SKM-1 (cell line): ENCODE measurements at regions not wholly inside any gene's neighbourhood (a gene's known extent, or its start where the extent isn't known, plus 50 kb on each side); places are given as distances from the start of the nearest gene placed in this dataset.

Source experiments
- DNase-seq: peaks from one replicate; lab custom pipeline; 2025; ENCODE audit not compliant: unreplicated experiment; lab: John Stamatoyannopoulos, UW

DNA sequence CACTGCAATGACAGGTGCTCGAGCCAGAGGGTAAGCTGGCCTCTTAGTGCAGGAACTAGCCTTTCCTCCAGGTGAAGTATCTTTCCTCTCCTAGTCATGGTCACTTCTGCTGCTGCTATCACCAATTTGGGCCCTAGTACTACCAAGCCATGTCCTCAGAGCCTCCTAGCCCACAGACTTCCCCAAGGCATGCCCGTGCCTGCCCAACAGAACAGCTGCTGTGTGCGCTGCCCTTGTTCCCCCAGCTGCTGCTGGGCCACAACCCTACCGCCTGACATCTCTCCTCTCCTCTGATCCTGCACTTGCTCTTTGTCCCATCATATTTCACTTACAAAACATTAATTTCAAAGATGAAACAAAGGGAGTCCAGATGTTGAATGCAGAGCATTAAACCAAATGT lies 168.5 kb upstream of the FREM2 start:
- DNase-seq, result no peak

DNA sequence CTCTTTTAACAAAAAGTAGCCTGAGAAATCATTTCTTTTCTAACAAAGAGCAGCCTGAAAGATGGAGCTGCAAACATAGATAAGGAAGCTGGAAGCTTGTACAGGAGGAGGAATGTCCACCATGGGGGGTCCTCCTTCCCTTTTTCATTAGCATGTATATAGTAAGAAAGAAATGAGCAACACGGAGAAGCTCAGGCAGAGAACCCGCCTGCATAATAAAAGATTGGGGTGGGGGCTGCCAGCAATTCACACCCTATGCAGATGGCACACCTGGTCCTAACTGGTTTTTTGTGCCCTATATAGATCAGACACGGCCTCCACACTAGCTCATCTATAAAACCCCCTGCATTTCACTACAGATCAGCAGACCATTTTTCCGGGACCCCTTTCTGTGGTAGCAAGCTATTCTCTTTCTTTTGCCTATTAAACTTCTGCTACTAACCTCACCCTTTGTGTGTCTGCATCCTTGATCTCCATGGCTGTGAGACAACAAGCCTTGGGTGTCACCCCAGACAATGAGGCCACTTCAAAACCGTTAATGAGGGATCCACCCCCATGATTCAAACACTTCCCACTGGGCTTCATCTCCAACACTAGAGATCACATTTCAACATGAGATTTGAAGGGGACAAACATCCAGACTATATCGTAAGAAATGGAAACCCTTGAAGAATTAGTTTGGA lies 167.5 kb upstream of the FREM2 start:
- DNase-seq, result no peak

DNA sequence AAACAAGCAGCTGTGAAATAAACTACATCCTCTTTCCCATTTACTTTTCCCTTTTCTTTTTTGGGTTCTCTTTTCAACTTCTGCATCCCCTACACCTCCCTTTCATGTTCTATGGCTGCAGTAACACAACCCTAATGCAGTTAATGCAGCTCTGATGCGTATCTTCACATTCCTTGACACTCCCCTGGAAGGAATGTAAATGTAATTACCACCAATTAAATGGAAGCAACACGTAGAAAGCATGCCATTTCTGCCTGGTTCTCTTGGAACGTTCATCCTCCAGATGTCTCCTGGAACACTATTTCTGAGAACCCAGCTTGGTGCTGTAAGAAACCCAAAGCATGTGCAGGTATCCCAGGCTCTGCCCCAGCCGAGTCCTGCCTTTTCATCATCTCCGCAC lies 166.8 kb upstream of the FREM2 start:
- no peak for DNase-seq

DNA sequence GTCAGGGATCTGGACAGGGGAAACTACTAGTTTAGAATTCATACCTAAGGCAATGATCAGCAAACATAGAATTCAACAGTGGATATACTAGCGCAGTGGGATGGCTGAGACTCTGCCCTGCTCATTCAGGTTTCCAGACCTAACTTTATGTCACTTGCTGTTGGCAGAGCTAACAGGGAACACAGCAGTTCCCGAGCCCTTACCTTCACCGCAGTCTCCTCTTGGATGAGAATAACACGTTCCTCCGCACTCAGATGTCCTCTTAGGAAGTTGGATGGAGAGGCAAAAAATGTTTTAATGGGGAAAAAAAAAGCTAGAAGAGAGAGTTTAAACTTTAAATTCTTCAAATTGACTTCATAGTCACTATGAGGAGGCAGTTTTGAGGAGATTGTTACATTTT lies 159.7 kb upstream of the FREM2 start:
- no peak for DNase-seq

DNA sequence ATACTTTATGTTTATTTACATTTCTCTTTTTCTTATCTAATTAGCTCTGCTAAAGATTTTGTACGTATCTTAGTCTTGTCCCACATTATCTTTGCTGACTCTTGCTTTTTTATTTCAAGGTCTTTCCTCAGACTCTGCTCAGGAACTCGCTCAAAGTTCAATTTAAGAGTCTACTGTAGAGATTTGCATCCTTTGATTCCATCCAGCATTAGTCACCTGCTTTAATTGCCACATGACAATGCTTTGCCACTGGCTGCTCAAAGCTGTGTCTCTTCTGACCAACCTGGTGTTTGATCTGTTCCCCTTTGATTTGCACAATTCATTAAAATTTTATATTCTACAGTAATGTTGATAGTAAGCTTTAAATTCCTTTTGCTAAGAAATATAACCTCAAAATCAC lies 157.9 kb upstream of the FREM2 start:
- DNase-seq, result no peak

DNA sequence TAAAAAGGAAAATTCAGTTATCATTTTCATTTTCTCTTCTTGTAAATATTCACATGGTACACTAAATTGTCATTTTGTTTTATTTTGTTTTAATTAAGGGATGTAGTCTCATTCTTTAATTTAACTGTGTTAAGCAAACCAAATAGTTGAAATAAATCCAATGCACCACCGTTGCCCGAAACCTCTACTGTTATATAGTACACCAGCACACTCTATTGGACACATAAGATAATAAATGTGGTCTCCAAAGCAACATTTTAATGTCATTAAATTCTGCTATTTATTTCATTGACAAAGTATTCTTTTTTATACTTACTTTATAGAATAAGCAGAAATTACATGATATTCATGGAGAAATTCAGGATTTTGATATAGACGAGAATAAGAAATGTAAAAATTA lies 156.4 kb upstream of the FREM2 start:
- no peak for DNase-seq

DNA sequence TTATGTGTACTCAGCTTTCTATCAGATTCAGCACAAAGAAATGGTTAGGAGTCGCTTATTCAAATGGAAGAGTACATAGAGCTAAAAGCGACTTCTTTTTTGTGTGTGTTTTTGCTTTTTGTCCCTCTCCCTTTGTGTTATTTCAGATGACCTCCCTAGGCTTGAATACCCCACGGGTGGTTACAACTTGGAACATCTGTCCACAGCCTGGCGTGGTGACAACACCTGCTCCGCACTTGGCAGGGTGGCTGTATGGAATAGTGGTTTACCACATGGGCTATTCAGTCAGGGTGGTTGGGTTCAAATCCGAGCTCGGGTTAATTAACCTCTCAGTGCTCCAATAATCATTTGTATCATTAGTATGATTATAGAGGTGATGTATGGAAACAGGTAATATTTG lies 151.6 kb upstream of the FREM2 start:
- DNase-seq, result no peak

DNA sequence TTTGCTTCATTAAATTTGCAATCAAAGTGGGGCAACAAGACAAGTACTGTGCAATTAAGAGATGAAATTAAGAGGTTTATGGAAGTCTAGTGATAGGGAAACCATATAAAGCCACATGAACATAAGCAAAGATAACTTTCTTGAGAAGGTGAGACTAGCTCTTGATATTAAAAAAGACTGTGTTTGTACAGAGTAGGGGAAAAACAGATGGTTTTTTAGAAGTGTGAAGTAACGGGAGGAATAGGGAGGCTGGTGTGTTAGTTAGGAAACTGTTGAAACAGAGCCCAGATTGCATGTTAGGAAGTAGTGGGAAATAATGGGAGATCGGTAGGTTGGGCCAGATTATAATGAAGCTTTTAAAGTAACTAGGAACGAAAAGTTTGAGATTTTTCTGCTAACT lies 149.8 kb upstream of the FREM2 start:
- no peak for DNase-seq

DNA sequence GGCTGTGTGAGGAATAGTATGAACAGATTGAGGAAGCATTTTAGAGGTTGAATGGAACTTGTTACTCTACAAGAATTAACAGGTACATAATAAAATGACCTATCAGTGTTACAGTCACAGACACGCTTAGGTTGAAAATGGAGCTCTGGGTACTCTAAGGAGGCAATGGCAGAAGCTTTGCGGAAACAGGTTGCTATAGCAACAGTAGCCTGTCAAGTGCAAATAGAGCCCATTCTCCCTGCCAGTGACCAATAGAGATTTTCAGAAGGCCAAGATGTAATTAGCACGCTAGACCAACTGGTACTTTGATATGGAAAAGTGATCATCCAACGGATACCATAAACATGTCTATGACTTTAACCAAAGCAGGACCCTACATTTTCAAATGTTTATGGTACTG lies 148.5 kb upstream of the FREM2 start:
- DNase-seq, result no peak

DNA sequence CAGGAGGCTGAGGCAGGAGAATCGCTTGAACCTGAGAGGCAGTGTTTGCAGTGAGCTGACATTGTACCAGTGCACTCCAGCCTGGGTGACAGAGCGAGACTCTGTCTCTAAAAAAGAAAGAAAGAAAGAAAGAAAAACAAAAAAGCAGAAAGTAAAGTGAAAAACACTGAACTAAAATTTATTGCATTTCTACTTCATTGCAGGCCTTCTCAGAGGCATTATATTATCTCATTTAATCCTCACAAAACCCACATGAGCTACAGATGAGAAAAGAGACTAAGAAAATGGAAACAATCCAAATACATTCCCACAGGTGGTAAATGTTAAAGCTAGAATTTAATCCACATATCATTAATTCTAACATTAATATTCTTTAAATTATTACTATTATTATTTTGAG lies 147.2 kb upstream of the FREM2 start:
- DNase-seq, result no peak

DNA sequence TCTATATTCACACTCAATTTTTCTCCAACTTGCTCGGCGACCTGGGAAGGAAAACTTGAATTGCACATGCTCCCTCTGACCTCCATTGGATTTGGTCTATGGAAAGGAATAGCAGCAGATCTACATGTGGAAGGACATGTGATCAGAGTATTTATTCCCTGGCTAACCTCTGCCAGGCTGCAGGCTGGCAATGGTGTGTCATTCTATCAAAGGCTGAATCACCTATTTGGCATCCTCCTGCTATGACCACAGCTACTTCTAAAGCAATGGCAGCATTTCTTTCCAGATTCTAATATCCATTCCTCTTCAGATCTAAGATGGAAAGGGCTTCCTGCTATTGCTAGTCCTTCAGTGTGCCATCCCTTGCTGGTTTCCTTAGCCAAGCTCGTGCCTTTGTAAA lies 144.3 kb upstream of the FREM2 start:
- DNase-seq, result no peak

DNA sequence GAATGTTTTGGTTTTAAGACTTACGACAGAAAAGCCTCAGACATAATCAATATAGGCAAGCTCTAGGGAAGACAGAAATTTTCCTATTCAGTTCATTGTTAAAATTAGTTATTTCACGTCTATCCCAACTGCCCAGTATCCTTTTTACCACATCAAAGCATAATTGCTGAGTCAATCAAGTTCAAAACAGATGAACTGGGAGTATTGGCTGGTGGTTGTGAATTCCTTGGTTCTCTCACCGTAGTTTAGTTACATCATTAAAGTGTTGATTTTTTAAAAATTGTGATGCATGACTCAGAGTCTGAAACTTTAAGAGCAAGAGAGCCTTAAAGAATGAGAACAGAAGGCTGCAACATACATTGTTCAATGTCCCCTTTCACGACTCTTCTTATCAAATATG lies 143.3 kb upstream of the FREM2 start:
- no peak for DNase-seq

DNA sequence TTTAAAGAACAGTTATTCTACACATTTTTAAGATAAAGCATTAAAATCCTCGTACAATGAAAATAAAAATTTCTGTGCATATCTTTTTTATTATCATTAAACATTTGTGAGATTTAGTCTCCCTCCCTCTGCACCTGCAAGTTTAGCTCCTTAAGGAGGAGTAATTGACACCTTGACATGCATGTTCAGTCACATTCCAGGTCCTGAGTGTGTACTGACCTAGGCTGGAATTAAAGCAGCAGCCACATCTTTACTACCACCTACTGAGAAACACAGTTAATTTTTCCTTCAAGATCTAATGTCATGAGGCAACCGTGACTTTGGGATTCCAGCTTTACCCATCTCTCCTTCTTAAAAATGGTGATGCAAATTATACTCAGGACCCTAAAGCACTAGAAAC lies 123.1 kb upstream of the FREM2 start:
- DNase-seq, result no peak

DNA sequence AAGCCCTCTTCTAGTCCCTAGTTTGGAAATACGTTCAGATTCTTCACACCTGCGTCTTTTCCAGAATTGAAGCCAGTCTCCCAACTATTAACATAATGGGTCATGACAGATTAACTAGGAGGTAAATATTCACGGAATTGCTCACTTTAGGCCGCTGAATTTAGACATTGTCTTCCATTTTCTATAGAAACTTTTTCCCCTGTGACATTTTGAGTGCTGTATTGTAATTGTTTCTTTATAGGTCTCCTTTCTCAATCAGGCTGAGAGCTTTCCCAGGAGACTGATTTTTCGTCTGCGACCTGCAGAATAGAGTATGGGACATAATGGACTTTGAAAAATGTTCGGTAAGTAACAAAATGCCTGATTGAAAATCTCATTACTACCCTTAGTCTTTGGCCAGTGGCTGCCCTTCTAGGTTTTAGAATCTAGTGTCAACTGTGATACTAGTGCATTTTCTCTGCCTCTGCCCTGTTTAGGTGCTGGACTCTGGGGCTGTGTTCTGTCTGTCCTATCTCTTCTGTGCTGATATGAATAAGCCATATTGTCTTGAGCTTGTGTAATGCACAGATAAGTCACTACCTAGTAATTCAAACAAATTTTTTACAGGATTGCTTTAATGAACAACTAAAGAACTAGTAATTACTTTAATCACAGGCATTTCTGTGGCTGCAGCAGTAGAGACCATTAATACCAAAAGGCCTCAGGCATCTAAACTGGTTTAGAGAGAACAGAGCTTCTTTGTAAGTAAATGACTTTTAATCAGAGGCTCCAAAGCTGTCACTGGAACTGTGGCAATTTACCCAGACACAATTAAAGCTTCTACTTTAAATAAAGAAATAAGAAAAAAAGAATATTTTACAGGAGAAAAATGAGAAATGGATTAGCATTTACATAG lies 122.4 kb upstream of the FREM2 start:
- DNase-seq, result no peak

DNA sequence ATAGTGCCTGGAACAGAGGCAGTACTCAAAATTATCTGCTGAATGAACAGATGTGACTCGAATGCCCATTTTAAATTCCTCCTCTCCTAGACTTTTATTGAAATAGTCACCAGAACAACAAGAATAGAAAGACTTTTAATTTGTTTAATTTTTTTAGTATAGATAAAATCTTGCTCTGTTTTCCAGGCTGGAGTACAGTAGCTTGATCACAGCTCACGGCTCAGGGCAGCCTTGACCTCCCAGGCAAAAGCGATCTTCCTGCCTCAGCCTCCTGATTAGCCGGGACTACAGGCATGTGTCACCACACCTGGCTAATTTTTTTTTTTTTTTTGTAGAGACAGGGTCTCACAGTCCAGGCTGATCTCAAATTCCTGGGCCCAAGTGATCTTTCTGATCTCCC lies 120.9 kb upstream of the FREM2 start:
- DNase-seq, result no peak

DNA sequence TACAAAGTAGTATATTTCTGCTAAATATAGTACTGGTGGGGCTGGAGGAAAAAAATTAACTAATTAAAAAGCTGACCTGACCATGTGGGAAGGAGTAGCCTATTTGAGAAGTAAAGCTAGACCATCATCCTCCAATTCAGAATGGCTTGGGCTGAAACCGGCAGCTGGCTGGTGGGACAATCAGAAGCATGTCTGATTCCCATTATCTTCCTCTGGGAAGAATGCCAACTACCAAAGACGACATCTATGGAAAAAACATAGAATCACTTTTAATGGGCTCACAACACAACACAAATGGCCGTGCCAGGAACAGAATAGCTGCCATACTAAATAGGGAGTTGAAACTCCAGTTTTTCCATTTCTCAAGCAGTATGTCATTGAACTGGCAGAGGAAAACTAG lies 120.4 kb upstream of the FREM2 start:
- DNase-seq, result no peak

DNA sequence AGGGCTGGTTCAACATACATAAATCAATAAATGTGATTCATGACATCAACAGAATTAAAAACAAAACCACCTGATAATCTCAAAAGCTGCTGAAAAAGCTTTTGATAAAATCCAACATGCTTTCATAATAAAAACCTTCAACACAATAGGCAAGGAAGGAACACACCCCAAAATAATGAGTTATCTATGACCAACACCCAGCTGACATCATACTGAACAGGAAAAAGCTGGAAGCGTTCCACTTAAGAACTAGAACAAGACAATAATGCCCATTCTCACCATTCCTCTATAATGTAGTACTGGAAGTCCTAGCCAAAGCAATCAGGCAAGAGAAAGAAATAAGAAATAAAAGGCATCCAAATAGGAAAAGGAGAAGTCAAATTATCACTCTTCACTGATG lies 116.2 kb upstream of the FREM2 start:
- no peak for DNase-seq

DNA sequence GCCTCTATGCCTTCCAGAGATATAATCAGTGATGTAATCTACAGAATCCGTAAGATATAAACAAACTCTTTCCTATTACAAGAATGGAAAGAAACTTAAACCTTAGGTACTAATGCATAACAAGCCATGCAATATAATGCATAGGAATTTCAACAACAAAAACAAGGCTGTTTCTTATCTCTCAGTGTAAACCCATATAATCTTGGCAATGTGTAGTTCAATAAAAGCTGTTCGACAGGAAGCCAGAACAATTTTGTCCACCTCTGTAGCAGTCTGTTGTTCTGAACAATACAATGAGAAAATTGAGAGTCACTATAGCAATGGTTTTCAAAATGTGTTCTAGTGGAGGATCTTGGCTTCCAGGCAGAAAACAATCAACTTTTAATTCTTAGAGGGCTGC lies 111.5 kb upstream of the FREM2 start:
- no peak for DNase-seq

DNA sequence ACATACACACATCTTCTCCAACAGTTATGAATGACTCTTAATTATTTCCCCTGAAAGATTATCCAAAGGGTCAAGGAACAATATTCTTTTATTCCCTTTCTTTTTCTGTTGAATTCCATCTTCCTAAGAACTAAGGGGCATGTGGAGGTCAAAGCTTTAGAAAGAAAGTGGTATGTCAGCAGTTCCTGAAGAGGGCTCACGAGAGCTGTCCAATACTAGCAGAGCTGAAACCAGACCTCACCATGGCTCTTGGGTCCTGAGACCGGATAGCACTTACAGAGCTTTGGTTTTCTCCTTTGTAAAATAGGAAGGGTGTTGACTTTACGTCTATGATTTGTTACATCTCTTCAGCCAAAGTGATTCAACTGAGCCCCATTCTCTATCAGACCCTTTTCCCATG lies 109.8 kb upstream of the FREM2 start:
- DNase-seq, result no peak

DNA sequence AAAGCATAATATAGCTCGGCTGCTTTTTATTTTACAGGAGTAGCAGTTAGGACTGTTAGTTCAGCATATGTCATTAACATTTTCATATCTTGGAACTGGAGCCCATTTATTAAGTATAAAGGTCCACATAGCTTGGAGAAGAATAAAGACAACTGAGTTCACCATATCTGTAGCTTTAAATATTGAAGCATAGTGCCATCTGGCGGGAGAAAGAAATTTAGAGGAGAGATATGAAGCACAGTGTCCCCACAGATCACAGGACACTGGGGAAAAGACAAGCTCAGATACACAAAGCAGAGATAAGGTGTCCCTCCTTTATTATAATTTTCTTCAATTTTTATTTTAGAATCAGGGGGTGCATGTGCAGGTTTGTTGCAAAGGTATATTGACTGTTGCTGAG lies 104.7 kb upstream of the FREM2 start:
- peak; percentile 5 for DNase-seq

DNA sequence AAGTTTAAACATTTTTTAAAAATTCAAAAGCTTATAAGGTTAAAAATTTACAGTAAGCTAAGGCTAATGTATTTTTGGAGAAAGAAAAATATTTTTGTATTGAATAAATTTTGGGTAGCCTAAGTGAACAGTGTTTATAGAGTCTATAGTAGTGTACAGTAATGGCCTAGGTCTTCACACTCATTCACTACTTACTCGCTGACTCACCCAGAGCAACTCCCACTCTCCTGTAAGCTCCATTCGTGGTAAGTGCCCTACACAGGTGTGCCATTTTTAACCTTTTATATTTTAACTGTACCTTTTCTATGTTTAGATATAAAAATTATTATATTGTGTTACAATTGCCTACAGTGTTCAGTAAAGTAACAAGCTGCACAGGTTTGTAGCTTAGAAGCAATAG lies 96.6 kb upstream of the FREM2 start:
- no peak for DNase-seq

DNA sequence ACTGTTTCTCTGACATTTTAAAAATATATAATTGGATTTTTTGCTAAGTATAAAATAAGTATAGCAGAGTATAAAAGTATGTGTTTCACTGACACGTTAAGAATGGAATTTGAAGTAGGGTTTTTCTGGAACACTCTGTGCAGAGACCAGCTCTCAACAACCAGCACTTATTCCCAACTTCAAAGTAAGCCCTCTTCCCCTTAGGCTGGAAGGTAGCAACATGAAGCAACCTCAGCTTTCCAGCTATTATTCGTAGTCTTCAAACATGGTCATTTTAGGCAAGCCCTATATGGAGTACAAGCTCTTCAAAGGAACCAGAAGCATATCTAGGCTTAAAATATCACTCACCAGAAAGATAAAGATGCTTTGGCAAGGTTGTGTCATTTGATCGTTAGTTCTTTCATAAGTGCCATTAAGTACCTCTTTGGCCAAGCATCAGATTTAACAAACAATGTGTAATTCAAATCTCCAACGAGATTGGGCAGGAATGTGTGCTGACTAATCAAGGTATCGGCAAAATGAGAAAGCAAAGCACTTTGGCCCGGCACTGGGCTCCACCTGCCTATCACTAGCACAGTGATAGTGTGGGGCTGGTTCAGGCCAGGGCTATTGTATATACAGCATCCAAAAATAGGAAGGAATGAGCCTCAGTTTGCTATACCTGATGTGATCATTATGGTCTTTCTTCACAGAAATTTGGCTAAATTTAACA lies 95.9 kb upstream of the FREM2 start:
- no peak for DNase-seq
